ENCODE measurements at regions not wholly inside any gene's neighbourhood (a gene's known extent, or its start where the extent isn't known, plus 50 kb on each side); places are given as distances from the start of the nearest gene placed in this dataset.

- H3K27ac ChIP-seq = no peak overlapping the region
- no peaks in the 10 kb centered on the region for H3K9me3 ChIP-seq
- no peak for TF ChIP-seq CTCF (IDR thresholded peaks at IDR 0.05)
- H3K4me1 ChIP-seq = no peaks in the 10 kb centered on the region
- intact Hi-C loops (cut with DNase I) = no loop called here
- no peak for DNase-seq (ENCODE audit: low spot score in 2 of 2)
- no peak overlapping the region for H3K4me3 ChIP-seq
- no peaks in the 10 kb centered on the region for H3K27me3 ChIP-seq
- H3K36me3 ChIP-seq = no peaks in the 10 kb centered on the region
These were observed 168.3 kb downstream of the SALL1 start for GRCh38 chr16:50982808-50983207.

GRCh38 chr16:50981951-50982350 is 169.1 kb downstream of the SALL1 start:
- H3K36me3 ChIP-seq = no peaks in the 10 kb centered on the region
- TF ChIP-seq CTCF (IDR thresholded peaks at IDR 0.05) = no peak
- no peaks in the 10 kb centered on the region for H3K27me3 ChIP-seq
- no peaks in the 10 kb centered on the region for H3K4me1 ChIP-seq
- no peak overlapping the region for H3K27ac ChIP-seq
- no peaks in the 10 kb centered on the region for H3K9me3 ChIP-seq
- H3K4me3 ChIP-seq = no peak overlapping the region
- intact Hi-C loops (cut with DNase I) = no loop called here
- no peak for DNase-seq (ENCODE audit: low spot score in 2 of 2)

- no peaks in the 10 kb centered on the region for H3K9me3 ChIP-seq
These were observed 170.4 kb downstream of the SALL1 start for GRCh38 chr16:50980666-50981065.

GRCh38 chr16:50979806-50980620 is 171.1 kb downstream of the SALL1 start:
- Histone ChIP-seq H3K4me1 (no peaks in the 10 kb centered on the region), H3K4me3 (no peak overlapping the region), H3K36me3 (no peaks in the 10 kb centered on the region), H3K27ac (no peak overlapping the region), H3K9me3 (no peaks in the 10 kb centered on the region), H3K27me3 (no peaks in the 10 kb centered on the region)
- intact Hi-C loops (cut with DNase I) = no loop called here
- DNase-seq (ENCODE audit: low spot score in 2 of 2) = no peak
- TF ChIP-seq CTCF (IDR thresholded peaks at IDR 0.05) = no peak

More at GRCh38 chr16:50980666-50981065, 170.4 kb downstream of the SALL1 start:
- Histone ChIP-seq H3K4me3 (no peak overlapping the region), H3K4me1 (no peaks in the 10 kb centered on the region), H3K27ac (no peak overlapping the region), H3K36me3 (no peaks in the 10 kb centered on the region), H3K27me3 (no peaks in the 10 kb centered on the region)
- DNase-seq (ENCODE audit: low spot score in 2 of 2) = no peak
- TF ChIP-seq CTCF (IDR thresholded peaks at IDR 0.05) = no peak
- intact Hi-C loops (cut with DNase I) = no loop called here

- no peak overlapping the region for H3K27ac ChIP-seq
- no peaks in the 10 kb centered on the region for H3K9me3 ChIP-seq
- H3K4me1 ChIP-seq = no peaks in the 10 kb centered on the region
- intact Hi-C loops (cut with DNase I) = no loop called here
- H3K27me3 ChIP-seq = no peaks in the 10 kb centered on the region
- DNase-seq (ENCODE audit: low spot score in 2 of 2) = no peak
- H3K36me3 ChIP-seq = no peaks in the 10 kb centered on the region
- TF ChIP-seq CTCF (IDR thresholded peaks at IDR 0.05) = no peak
- H3K4me3 ChIP-seq = no peak overlapping the region
These were observed 173.9 kb downstream of the SALL1 start for GRCh38 chr16:50977138-50977537.

All from ascending aorta (tissue), 2 donors.